Activated naive CD4-positive, alpha-beta T cell treated with anti-CD3 and anti-CD28 coated beads, Interleukin-2, amount 50 U/mL, for 24 hours (primary cell): ENCODE measurements at regions not wholly inside any gene's neighbourhood (a gene's known extent, or its start where the extent isn't known, plus 50 kb on each side); places are given as distances from the start of the nearest gene placed in this dataset.

ENCODE experiments used
- H3K27ac Mint-ChIP-seq: one replicate; pipeline ENCODE4 v1.8.0; 2021; ENCODE audit warnings: mild to moderate bottlenecking, mixed read lengths
- H3K27me3 Mint-ChIP-seq: one replicate; pipeline ENCODE4 v1.8.0; 2021; ENCODE audit warnings: mixed read lengths
- H3K36me3 Mint-ChIP-seq: one replicate; pipeline ENCODE4 v1.8.0; 2021; ENCODE audit warnings: mixed read lengths
- H3K4me1 Mint-ChIP-seq: one replicate; pipeline ENCODE4 v1.8.0; 2021; ENCODE audit warnings: mixed read lengths
- H3K4me3 Mint-ChIP-seq: one replicate; pipeline ENCODE4 v1.8.0; 2021; ENCODE audit warnings: mild to moderate bottlenecking, mixed read lengths
- H3K9me3 Mint-ChIP-seq: one replicate; pipeline ENCODE4 v1.8.0; 2021; ENCODE audit warnings: mixed read lengths

DNA sequence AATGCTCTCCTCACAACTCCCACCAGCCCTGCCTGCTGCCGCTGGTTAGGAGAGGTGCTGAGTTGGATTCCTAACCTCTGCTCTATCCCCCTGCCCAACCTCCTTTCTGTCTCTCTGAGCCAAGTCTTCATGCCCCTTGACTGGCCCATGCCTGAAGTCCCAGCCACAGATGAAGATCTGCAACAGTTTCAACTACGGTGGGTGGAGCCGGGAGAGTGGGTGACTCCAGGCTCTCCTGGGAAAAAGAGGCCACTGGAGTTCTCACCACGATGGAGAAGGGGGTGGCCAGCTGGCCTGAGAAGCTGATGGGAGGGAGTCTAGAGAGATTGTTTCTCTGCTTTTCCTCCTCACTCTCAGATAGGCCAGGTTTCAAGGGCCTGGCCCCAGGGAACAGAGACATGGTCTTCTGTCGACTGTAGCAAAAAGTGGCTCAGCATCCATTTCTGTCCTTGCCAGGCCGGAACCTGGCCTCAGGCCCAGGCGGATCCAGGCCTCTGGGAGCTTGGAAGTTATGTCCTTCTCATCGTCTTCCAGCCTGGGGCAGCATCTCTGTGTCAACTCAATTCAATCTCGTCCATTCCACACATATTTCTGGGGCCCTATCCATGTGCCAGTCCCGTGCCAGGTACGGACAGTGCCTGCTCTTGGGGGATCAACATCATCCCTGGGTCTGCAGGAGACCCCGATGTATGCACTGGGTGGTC, 75.3 kb downstream of the INHBB start:
- Mint-ChIP-seq H3K27ac (no peak overlapping the region), H3K4me1 (no peaks in the 10 kb centered on the region), H3K4me3 (no peak overlapping the region), H3K36me3 (no peaks in the 10 kb centered on the region), H3K9me3 (no peaks in the 10 kb centered on the region), H3K27me3 (peaks cover 9% of the 10 kb centered on the region)

DNA sequence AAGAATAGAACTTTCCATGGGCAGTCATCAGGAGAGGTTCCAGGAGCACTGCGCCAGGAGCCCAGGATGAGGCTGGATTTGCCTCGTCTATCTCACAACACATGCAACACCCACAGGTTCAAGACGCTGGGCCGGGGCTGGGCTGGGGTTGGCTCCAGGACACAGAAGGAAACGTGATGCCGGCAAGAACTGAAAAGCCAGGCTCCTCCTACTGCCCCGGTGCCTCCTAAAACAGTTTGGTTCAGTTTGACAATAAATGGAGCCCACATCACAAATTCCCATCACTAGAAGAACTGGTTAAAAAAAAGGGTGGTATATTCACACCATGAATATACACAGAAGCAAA, 75.9 kb downstream of the INHBB start:
- H3K27me3 Mint-ChIP-seq: peaks cover 9% of the 10 kb centered on the region
- H3K4me3 Mint-ChIP-seq: no peak overlapping the region
- no peaks in the 10 kb centered on the region for H3K4me1 Mint-ChIP-seq

DNA sequence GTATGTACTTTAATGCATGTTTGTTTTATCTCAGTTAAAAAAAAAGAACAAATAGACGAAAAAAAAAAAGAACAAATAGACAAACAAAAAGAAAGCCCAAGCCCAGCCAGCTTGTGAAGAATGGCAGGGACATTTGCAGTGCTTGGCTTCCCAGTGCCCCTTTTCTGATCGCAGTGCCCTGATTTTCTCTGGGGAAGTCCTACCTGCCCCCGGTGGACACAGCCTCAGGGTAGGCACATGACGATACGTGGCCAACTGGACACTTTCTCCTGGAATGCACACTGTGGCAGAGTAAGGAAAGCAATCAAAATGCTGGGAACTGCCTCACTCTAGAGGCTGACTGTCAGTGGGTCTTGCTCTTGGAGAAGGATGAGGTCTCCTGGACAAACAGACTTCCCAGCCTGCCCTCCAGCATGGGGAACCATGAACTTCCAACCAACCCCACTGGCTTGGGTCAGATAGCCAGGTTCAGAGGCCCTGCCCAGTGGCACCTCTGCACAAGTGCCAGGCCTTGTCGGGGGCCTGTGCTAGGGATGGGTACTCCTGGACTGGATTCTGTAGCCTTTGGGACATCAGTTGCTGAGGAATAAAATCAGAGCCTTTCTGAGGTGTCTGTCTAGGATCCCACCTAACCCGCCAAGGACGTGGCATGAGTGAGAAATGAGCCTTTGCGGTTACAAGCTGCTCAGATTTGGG, 76.7 kb downstream of the INHBB start:
- Mint-ChIP-seq H3K36me3 (no peaks in the 10 kb centered on the region), H3K4me1 (no peaks in the 10 kb centered on the region), H3K4me3 (no peak overlapping the region), H3K27ac (no peak overlapping the region), H3K27me3 (peaks cover 10% of the 10 kb centered on the region), H3K9me3 (no peaks in the 10 kb centered on the region)

More for the DNA sequence above, 75.9 kb downstream of the INHBB start:
- Mint-ChIP-seq H3K27ac (no peak overlapping the region), H3K36me3 (no peaks in the 10 kb centered on the region), H3K9me3 (no peaks in the 10 kb centered on the region)

DNA sequence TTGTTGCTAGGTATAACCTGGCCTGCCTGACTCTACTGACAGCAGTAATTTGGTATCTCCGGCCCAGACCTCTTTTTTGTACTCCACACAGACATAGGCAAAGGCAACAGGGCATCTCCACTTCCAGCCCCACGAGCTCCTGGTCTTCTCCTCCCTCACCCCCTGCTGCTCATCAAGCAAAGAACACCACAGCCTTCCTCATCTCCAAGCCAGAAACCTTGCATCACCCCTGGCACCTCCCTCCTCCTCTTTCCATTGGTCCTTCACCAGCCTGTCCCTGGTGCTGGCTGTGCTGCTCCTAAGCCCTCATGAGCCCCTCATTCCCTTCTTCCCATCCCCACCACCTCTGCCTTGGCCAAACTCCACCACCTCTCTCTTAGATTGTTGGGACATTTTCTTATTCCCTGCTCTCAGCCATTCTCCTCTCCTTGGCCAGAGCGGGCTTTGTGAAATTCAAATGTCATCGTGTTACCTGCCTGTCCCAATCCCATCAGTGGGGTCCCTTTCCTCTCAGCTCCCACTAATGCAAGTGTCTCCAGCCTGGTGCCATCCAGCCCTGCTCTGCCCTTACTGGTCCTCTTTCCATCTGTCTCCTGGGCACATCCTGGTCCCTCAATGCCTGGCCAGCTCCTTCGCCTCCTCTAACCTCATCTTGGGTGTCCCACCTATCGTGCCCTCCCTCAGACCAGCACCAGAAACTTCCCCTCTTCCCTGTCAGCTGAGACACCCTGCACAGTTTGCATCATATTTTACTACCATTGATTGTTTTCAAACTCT, 77.4 kb downstream of the INHBB start:
- H3K4me3 Mint-ChIP-seq: no peak overlapping the region
- peaks cover 13% of the 10 kb centered on the region for H3K27me3 Mint-ChIP-seq
- no peak overlapping the region for H3K27ac Mint-ChIP-seq

DNA sequence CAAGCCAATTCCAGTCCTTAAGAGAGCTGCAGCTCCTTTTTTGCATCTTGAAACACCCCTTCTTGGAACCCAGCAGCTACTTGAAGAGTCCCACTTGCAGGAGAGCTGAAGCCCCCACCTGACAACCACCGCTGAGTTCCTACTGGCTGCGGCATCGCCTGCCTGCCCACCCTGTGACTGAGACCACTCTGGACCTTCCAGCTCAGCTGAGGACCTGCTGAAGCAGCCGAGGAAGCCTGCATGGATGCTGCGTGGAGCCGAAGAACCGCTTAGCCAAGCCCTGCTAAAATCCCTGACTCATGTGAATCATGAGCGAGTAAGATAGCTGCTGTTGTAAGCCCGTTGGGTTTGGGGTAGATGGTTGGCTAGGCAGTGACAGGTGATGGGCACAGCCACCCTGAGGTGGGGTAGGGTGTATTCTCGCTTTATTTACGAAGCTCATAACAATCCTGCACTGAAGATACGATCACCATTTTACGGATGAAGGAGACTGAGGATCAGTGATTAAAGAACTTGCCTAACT, 78.4 kb downstream of the INHBB start:
- Mint-ChIP-seq H3K9me3 (no peaks in the 10 kb centered on the region), H3K4me1 (no peaks in the 10 kb centered on the region), H3K4me3 (no peak overlapping the region), H3K27ac (no peak overlapping the region), H3K36me3 (no peaks in the 10 kb centered on the region), H3K27me3 (peaks cover 17% of the 10 kb centered on the region)

More for the DNA sequence above, 77.4 kb downstream of the INHBB start:
- Mint-ChIP-seq H3K9me3 (no peaks in the 10 kb centered on the region), H3K36me3 (no peaks in the 10 kb centered on the region), H3K4me1 (no peaks in the 10 kb centered on the region)

DNA sequence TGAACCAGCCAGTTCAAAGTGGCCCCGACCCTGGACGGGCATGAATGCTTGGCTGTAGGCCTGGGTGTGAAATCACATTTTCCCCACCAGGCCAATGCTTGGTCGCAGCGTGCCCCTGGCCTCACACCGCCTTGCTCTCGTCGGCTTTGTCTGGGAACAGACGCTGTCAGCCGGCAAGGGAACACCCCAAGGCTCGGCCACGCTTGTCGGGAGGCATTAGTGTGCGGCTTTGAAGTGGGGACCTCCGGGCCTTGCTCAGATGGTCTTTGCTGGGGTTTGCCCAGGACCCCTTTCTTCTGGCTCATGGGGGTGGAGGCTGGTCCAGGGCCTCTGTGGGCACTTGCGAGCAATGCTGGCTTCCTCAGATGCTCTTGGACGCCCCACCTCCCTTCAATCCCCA, 79.1 kb downstream of the INHBB start:
- H3K36me3 Mint-ChIP-seq: no peaks in the 10 kb centered on the region
- H3K27ac Mint-ChIP-seq: no peak overlapping the region
- peaks cover 15% of the 10 kb centered on the region for H3K27me3 Mint-ChIP-seq
- no peak overlapping the region for H3K4me3 Mint-ChIP-seq
- no peaks in the 10 kb centered on the region for H3K4me1 Mint-ChIP-seq
- no peaks in the 10 kb centered on the region for H3K9me3 Mint-ChIP-seq

DNA sequence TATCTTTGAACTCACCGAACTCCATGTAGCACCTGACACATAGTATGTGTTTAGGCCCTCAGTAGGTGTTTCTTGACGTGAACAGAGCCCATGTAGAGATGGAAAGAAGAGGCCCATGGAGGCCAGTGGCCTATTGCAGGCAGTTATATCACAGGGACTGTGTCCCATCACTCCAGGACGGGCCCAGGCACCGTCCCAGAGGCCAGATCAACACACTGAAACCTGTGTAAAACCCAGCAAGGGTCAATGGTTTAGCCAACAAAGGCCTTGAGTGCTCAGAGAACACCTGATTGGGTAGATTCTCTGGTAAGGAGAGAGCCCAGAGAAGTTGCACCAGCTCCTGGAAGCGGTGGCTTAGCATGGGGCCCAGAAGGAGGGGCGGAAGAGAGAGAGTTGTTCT, 82.8 kb downstream of the INHBB start:
- Mint-ChIP-seq H3K4me1 (no peaks in the 10 kb centered on the region), H3K4me3 (no peak overlapping the region), H3K9me3 (no peaks in the 10 kb centered on the region), H3K36me3 (no peaks in the 10 kb centered on the region), H3K27me3 (peaks cover 9% of the 10 kb centered on the region), H3K27ac (no peak overlapping the region)

DNA sequence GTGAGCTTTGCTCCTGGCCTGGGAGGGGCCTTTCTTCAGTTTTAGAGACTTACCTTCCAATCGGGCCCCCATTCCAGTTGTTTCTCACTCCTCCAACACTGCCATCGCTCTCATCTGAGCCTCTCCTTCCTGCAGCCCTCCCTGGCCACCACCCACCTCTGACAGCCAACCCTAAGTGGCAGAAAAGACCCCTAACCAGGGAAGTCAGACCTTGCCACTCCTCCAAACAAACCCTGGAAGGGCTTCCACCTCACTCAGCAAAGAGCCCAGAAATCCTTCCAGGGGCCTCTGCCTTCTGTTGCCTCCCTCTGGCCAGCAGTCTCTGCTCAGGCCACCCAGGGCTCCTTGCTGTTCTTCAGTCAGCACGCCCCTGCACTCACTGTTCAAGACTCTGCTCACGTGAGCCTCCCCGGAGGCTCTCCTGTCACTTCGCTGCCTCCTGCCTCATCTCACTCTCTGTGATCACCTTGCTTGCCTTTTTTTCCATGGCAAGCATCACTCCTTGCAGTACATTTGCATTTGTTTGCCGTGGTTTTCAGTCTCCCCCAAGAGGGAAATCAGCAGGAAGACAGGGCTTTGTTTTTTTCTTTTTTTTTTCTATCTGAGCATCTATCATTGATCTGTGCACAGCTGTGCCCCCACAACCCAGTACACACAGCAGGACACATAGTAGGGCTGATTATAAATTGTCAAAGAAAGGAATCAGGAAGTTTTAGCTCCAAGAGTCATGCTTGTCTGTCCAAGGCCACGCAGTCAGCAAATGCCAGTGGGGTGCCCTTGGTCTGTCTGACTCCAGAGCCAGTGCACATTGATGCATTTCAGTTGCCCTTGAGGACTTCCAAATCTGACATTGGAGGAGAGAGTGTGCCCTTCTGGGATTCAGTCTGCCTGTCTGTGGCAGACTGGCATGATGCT, 83.9 kb downstream of the INHBB start:
- Mint-ChIP-seq H3K9me3 (no peaks in the 10 kb centered on the region), H3K36me3 (no peaks in the 10 kb centered on the region), H3K4me3 (no peak overlapping the region), H3K4me1 (no peaks in the 10 kb centered on the region), H3K27ac (no peak overlapping the region), H3K27me3 (peaks cover 9% of the 10 kb centered on the region)

DNA sequence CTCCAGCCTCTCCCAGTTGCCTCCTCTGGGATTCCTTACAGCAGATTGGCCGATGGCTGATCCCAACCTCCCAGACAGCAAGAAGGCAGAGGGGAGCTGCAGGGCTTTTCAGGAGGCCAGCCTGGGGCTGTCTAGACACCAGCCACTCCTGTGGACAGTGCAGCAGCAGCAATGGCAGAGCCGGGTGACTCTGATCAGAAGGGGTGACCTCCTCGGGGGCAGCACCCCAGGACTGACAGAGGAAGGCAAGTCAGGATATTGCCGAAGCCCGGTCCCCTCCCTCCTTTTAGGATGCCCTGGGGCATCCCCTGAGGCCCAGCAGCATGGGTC, 84.5 kb downstream of the INHBB start:
- H3K9me3 Mint-ChIP-seq: no peaks in the 10 kb centered on the region
- no peak overlapping the region for H3K4me3 Mint-ChIP-seq

DNA sequence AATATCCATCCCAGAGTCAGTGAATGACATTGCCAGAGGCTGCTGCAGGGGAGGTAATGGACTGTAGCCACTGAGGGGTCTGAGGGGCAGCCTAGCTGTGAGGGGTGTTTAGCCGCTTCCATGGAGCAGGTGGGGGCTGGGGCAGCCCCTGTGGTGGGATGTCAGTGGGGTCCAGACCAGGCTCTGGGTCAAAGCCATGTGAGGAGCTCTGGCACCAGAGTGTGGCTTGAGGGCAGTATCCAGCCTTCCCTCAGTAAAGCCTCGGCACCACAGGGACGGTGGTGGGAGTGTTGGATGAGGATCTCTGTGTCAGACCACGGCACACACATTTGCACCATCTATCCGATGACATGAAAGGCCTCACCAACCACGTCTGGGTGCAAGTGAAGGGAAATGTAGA, 85.0 kb downstream of the INHBB start:
- Mint-ChIP-seq H3K4me3 (no peak overlapping the region), H3K27me3 (peaks cover 9% of the 10 kb centered on the region), H3K27ac (no peak overlapping the region), H3K9me3 (no peaks in the 10 kb centered on the region), H3K4me1 (no peaks in the 10 kb centered on the region), H3K36me3 (no peaks in the 10 kb centered on the region)

More for the DNA sequence above, 84.5 kb downstream of the INHBB start:
- H3K4me1 Mint-ChIP-seq: no peaks in the 10 kb centered on the region
- no peaks in the 10 kb centered on the region for H3K36me3 Mint-ChIP-seq
- peaks cover 9% of the 10 kb centered on the region for H3K27me3 Mint-ChIP-seq
- no peak overlapping the region for H3K27ac Mint-ChIP-seq

DNA sequence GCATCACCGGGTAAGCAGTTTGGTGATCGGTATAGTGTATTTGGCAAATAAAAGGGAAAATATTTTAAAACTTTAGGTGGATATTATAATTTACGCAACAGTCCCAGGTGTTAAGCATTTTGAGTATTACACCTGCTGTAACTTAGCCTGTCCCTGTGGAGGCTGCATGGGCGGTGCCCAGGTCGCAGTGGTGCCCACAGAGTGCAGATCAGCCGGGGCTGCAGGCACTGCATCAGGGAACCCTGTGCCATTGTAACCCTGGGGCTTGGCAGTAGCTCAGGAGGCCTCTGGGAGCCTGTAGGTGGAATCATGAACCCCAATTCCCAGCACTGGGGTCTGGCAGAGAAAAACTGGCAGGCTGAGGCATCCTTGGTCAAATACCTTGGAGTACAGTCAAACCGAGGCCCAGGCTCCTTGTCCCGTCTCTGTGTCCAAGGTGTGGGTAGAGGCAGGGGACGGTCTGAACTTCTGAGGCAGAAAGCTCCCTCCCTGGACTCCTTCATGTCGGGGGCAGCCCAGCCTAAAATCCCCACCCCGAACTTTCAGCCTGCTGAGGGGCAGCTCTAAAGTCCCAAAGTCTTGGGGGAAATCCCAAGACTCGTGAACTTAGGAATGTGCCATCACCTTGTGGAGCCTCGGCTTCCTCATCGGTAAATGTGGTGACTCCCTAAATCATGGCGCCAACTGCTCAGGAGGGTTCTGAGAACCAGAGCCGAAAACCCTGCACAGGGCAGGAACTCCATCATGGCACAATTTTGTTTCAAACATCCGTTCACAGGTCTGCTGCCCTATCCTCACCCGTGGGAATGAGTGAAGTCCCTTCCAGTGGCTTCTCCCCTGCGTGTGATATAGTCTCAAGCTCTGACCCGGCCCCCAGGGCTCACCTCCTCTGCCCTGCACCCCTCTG, 85.7 kb downstream of the INHBB start:
- no peaks in the 10 kb centered on the region for H3K4me1 Mint-ChIP-seq
- no peak overlapping the region for H3K27ac Mint-ChIP-seq
- no peak overlapping the region for H3K4me3 Mint-ChIP-seq
- no peaks in the 10 kb centered on the region for H3K36me3 Mint-ChIP-seq
- H3K27me3 Mint-ChIP-seq: peaks cover 9% of the 10 kb centered on the region
- no peaks in the 10 kb centered on the region for H3K9me3 Mint-ChIP-seq

DNA sequence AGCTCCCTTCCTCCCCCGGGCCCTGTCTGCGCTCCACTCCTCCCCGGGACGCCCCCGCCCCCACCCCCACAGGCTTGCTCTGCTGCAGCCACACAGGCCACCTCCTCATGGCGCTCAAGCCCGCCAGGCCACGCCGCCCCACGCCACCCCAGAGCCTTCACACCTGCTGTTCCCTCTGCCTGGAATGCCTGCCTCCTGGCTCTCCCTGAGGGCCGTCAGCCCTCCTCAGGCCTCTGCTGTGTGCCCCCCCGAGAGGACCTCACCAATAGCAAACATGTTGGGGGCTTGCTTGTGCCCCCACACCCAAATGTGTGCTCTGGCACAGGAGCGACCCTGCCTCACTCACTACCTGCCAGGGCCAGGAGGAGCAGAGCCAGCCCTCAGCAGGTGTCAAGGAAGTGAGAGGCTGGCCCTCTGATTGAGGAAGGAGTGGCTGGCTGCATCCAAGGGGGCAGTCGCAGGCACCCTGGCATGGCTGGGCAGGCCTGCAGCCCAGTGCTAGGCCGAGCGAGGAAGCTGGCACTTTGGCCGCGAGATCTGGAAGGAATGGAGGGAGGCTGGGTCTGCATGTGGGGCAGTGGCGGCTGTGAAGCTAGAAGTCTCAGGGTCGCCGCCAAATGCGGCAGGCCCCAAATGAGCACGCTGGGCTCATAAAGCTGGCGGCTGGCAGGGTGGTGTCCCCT, 86.5 kb downstream of the INHBB start:
- Mint-ChIP-seq H3K27ac (no peak overlapping the region), H3K36me3 (no peaks in the 10 kb centered on the region), H3K4me1 (no peaks in the 10 kb centered on the region), H3K9me3 (no peaks in the 10 kb centered on the region), H3K27me3 (peaks cover 8% of the 10 kb centered on the region), H3K4me3 (no peak overlapping the region)

DNA sequence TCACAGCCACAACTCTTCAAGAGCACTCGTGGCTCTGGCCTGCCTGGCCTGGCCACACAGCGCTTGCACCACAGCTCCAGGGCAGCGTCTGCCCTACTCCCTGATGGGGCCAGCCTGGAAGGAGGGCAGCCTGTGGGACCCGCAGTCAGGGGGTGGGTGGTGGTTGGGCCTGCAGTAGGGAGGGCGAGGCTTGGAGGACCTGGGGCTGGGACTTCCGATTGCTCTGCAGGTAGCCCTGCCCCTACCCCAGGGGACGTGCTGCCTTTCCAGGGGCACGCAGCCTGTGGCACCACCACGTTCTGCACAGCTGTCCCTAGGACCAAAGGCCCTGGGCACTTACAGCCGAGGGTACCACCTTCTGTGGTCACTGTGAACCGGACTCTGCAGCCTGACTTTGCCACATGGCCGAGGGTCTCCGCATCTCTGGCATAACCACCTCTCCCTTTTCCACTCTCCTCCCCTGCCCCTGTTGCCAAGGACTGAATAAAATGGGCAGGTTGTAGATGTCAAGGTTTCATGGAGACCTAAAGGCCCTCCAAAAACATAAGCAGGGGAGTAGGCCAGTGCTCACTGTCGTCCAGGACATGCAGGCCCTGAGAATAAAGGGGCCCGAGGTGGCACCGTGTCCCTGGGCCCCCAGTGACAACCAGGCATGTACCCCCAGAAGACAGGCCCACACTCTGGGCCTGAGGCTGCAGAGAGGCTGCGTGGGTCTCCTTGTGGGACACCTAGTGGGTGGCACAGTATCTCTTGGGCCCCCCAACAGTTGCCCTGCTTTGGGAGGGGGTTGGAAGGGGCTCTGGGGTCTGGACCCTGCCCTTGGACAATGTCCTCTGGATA, 87.3 kb downstream of the INHBB start:
- Mint-ChIP-seq H3K4me1 (no peaks in the 10 kb centered on the region), H3K4me3 (no peak overlapping the region), H3K27ac (no peak overlapping the region), H3K27me3 (peaks cover 6% of the 10 kb centered on the region), H3K36me3 (no peaks in the 10 kb centered on the region), H3K9me3 (no peaks in the 10 kb centered on the region)
